Panc1 (cell line): ENCODE measurements at regions not wholly inside any gene's neighbourhood (a gene's known extent, or its start where the extent isn't known, plus 50 kb on each side); places are given as distances from the start of the nearest gene placed in this dataset.

Experiments
- CTCF ChIP-seq: fragments of 450-650 bp; IDR thresholded peaks from 2 replicates; pipeline ENCODE4 v1.5.1; 2017; ENCODE audit warnings: mild to moderate bottlenecking
- POLR2AphosphoS5 ChIP-seq: IDR thresholded peaks from 2 replicates; pipeline ENCODE4 v1.6.1; 2012; ENCODE audit warnings: mild to moderate bottlenecking, low read depth, low read length, moderate library complexity

DNA sequence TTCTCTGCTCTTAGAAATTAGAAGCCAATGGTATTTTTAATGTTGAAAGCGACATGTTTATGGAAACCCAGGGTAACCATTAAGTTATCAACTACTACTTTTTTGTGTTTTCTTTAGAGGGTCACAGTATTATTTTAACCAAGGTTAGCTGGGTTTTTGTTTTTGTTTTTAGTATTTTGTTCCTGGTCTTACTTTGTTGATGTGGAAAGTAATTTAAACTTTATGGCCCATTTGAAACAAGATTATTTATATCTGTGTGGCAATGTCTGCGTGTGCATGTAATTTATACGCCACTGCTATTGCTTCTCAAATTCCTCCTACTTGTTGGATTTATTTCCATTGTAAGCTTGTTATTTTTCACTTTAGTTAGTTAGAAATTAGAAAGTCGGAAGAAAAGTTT is 722.1 kb upstream of the NR2F2 start:
- TF ChIP-seq CTCF, result no peak
- no peak for TF ChIP-seq POLR2AphosphoS5
